Left lung (tissue), 4 donors: ENCODE measurements at regions not wholly inside any gene's neighbourhood (a gene's known extent, or its start where the extent isn't known, plus 50 kb on each side); places are given as distances from the start of the nearest gene placed in this dataset.

Source experiments
- ATAC-seq: fragments of 200-7000 bp; cut with Tn5 transposase; one replicate; pipeline ENCODE4 v1.9.1; 2020; ENCODE audit warnings: moderate library complexity
- DNase-seq, 4 donors: peaks; one replicate each; pipeline ENCODE4 v3.0.0-alpha.2; 2013 to 2020
- H3K27ac ChIP-seq, 2 donors: fragments of 200-600 bp; sonication (generic) in 1 of 2; one replicate each; pipeline versions ENCODE4 v1.5.0 to v1.8.0; 2020 to 2021
- H3K27me3 ChIP-seq, 2 donors: fragments of 200-600 bp; sonication (generic) in 1 of 2; one replicate each; pipeline versions ENCODE4 v1.5.0 to v1.8.0; 2020 to 2021
- H3K36me3 ChIP-seq, 2 donors: fragments of 200-600 bp; sonication (generic) in 1 of 2; one replicate each; pipeline versions ENCODE4 v1.5.0 to v1.8.0; 2020 to 2021
- H3K4me1 ChIP-seq, 2 donors: fragments of 200-600 bp; one replicate each; pipeline ENCODE4 v1.8.0; 2021
- H3K4me3 ChIP-seq, 2 donors: fragments of 200-600 bp; sonication (generic) in 1 of 2; one replicate each; pipeline versions ENCODE4 v1.5.0 to v1.8.0; 2020 to 2021; ENCODE audit warnings: mild to moderate bottlenecking in 1 of 2
- H3K9me3 ChIP-seq, 2 donors: fragments of 200-600 bp; sonication (generic) in 1 of 2; one replicate each; pipeline versions ENCODE4 v1.5.0 to v1.8.0; 2020 to 2021
- intact Hi-C, 2 donors: fragments of 100-400 bp; cut with DNase I; formaldehyde crosslinking; loops; one replicate each; pipeline versions ENCODE4 v1.11.2 to v1.14.2; 2022
- TF ChIP-seq, protein P1 (sequence below), 2 donors: fragments of 200-600 bp; sonication (generic) in 1 of 2; IDR thresholded peaks; one replicate each; pipeline versions ENCODE4 v1.5.0 to v1.8.0; 2021; ENCODE audit warnings: antibody characterized with exemption in 2 of 2
- donor health status: DM: no; HTN: yes; CAD: no.
- donor health status: DM: no; HTN: no; CAD: no.

- TF ChIP-seq, protein P1, sequence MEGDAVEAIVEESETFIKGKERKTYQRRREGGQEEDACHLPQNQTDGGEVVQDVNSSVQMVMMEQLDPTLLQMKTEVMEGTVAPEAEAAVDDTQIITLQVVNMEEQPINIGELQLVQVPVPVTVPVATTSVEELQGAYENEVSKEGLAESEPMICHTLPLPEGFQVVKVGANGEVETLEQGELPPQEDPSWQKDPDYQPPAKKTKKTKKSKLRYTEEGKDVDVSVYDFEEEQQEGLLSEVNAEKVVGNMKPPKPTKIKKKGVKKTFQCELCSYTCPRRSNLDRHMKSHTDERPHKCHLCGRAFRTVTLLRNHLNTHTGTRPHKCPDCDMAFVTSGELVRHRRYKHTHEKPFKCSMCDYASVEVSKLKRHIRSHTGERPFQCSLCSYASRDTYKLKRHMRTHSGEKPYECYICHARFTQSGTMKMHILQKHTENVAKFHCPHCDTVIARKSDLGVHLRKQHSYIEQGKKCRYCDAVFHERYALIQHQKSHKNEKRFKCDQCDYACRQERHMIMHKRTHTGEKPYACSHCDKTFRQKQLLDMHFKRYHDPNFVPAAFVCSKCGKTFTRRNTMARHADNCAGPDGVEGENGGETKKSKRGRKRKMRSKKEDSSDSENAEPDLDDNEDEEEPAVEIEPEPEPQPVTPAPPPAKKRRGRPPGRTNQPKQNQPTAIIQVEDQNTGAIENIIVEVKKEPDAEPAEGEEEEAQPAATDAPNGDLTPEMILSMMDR (IDR thresholded peaks at IDR 0.05), result no peak
- intact Hi-C loops, result no loop called here
- ATAC-seq, result no peak
Measured at GRCh38 chr5:120365656-120366446, 98.2 kb upstream of the PRR16 start.

GRCh38 chr5:120367896-120368634 is 96.0 kb upstream of the PRR16 start:
- Histone ChIP-seq H3K27ac (no peak overlapping the region), H3K4me3 (no peak overlapping the region), H3K9me3 (peaks cover 0 to 3% of the 10 kb centered on the region in 2 donors), H3K4me1 (no peaks in the 10 kb centered on the region), H3K36me3 (no peaks in the 10 kb centered on the region), H3K27me3 (no peaks in the 10 kb centered on the region)
- intact Hi-C loops, result no loop called here
- ATAC-seq, result no peak
- no peak for DNase-seq
- TF ChIP-seq, protein P1 (IDR thresholded peaks at IDR 0.05), result no peak

More at GRCh38 chr5:120365656-120366446, 98.2 kb upstream of the PRR16 start:
- no peaks in the 10 kb centered on the region for H3K36me3 ChIP-seq
- H3K27ac ChIP-seq, result no peak overlapping the region
- H3K4me3 ChIP-seq, result no peak overlapping the region
- no peaks in the 10 kb centered on the region for H3K4me1 ChIP-seq
- no peaks in the 10 kb centered on the region for H3K27me3 ChIP-seq
- no peak for DNase-seq
- peaks cover 0 to 3% of the 10 kb centered on the region in 2 donors for H3K9me3 ChIP-seq

GRCh38 chr5:120368923-120369715 is 95.0 kb upstream of the PRR16 start:
- DNase-seq, result no peak
- H3K27ac ChIP-seq, result no peak overlapping the region

DNA sequence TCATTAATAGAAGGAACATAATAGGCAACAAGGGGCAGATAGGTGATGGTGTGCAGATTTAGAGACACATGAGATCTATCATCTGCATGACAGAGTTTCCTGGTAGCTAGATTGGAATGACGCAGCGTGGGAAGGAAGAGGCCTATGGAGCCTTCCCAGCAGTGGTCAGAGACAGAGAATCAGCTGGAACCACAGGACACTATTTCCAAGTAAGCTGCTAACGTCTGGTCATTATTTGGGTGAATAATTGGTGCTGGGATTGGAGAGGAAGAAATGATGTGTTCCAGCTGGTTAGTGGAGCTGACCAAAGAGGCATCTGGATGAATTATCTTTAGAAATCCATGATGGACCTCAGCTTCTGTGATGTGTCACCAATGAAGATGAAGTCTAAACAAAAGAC is 91.2 kb upstream of the PRR16 start:
- Histone ChIP-seq H3K36me3 (no peaks in the 10 kb centered on the region), H3K27ac (no peak overlapping the region), H3K4me1 (no peaks in the 10 kb centered on the region), H3K4me3 (no peak overlapping the region), H3K27me3 (no peaks in the 10 kb centered on the region), H3K9me3 (peaks cover 0 to 10% of the 10 kb centered on the region in 2 donors)
- ATAC-seq (no peak), DNase-seq (no peak)
- intact Hi-C loops, result no loop called here
- TF ChIP-seq, protein P1 (IDR thresholded peaks at IDR 0.05), result no peak

More at GRCh38 chr5:120368923-120369715, 95.0 kb upstream of the PRR16 start:
- Histone ChIP-seq H3K27me3 (no peaks in the 10 kb centered on the region), H3K4me1 (no peaks in the 10 kb centered on the region), H3K9me3 (peaks cover 0 to 3% of the 10 kb centered on the region in 2 donors), H3K4me3 (no peak overlapping the region), H3K36me3 (no peaks in the 10 kb centered on the region)
- ATAC-seq, result no peak
- TF ChIP-seq, protein P1 (IDR thresholded peaks at IDR 0.05), result no peak
- intact Hi-C loops, result no loop called here
